MM.1S (cell line): ENCODE measurements at regions not wholly inside any gene's neighbourhood (a gene's known extent, or its start where the extent isn't known, plus 50 kb on each side); places are given as distances from the start of the nearest gene placed in this dataset.

Experiments
- EZH2 ChIP-seq: fragments of 300-600 bp; sonication (generic); optimal IDR thresholded peaks from 2 replicates; pipeline ENCODE3; 2017; ENCODE audit warnings: low read depth, mild to moderate bottlenecking, antibody characterized with exemption, low read length, mixed read lengths
- EZH2phosphoT487 ChIP-seq: fragments of 300-600 bp; sonication (generic); IDR thresholded peaks from 2 replicates; pipeline ENCODE4 v1.6.1; 2018; ENCODE audit warnings: antibody characterized with exemption, low read length
- TF ChIP-seq, protein P1 (sequence below): fragments of 300-600 bp; sonication (generic); IDR thresholded peaks from 2 replicates; pipeline ENCODE4 v1.5.1; 2016; ENCODE audit warnings: antibody characterized with exemption, low read length, mixed read lengths

DNA sequence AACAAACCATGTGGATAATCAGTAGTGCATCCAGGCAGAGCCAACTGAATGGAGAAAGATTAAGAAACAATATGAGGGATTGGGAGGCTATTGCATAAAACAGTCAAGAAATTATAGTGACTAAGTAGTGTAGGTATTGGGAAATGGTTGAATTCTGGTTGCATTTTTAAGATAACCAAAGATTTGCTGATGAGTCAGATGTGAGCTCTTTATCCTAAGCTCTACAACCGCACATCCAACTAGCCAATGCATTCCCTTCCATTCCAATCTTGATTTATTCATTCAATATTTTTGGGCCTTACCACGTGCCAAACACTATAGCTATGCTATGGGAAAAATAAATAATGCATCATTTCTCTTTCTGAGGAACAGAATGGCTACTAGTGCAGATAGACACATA is 524.5 kb upstream of the RGMB start:
- TF ChIP-seq, protein P1, sequence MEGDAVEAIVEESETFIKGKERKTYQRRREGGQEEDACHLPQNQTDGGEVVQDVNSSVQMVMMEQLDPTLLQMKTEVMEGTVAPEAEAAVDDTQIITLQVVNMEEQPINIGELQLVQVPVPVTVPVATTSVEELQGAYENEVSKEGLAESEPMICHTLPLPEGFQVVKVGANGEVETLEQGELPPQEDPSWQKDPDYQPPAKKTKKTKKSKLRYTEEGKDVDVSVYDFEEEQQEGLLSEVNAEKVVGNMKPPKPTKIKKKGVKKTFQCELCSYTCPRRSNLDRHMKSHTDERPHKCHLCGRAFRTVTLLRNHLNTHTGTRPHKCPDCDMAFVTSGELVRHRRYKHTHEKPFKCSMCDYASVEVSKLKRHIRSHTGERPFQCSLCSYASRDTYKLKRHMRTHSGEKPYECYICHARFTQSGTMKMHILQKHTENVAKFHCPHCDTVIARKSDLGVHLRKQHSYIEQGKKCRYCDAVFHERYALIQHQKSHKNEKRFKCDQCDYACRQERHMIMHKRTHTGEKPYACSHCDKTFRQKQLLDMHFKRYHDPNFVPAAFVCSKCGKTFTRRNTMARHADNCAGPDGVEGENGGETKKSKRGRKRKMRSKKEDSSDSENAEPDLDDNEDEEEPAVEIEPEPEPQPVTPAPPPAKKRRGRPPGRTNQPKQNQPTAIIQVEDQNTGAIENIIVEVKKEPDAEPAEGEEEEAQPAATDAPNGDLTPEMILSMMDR: no peak
- TF ChIP-seq EZH2 (no peak), EZH2phosphoT487 (no peak)
